GF-D8 (cell line): ENCODE measurements at regions not wholly inside any gene's neighbourhood (a gene's known extent, or its start where the extent isn't known, plus 50 kb on each side); places are given as distances from the start of the nearest gene placed in this dataset.
"Not testable (repeated sequence)": the region's sequence is repeated elsewhere in the genome, so short reads cannot be mapped to it uniquely, and the experiment has no call there.

Experiments
- DNase-seq: peaks from one replicate; lab custom pipeline; 2025; lab: John Stamatoyannopoulos, UW

DNA sequence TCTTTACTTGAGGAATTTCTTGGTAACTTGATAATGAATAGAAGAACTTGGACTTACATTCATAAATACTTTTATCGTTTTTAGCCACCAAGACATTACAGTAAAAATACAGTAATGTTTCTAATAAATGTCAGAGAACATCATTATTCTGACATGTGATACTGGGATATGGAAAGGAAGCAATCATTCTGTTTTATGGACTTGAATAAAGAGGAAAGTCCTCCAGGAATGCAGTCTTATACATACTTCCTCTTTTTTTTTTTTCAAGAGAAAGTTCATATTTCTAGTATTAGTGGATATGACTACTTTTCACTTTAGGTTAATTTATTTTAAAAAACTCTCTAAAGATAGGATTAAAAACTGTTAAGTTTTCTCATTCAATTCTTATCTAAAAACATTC lies 220.0 kb upstream of the SEMA3C start:
- DNase-seq = no peak

DNA sequence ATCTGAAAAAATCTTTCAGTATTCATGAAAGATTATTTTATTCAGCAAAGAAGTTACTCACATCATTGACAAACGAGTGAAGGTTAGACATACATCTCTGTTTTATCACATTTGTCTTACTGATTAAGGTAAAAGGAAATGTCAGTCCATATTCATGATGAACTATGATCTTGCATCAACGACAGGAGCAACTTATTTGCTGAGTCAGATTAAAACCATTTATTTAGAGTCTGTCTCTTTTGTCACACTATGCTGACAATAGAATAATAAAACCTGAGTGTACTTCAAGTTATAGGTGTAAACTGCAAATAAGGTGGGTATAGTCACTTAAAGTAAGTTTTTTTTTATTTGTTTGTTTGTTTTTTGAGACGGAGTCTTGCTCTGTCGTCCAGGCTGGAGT lies 216.5 kb upstream of the SEMA3C start:
- no peak for DNase-seq

DNA sequence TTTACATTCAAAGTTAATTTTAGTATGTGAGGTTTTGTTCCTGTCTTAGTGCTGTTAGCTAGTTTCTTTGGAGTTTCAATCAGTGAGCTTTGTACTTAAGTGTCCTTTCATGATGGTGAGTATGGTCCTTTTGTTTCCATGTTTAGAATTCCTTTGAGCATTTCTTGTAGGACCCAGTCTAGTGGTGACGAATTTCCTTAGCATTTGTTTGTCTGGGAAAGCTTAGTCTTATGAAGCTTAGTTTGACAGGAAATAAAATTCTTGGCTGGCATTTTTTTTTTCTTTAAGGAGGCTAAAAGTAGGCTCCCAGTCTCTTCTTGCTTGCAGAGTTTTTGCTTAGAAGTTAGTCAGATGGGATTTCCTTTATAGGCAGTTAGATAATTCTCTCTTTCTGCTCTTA lies 209.2 kb upstream of the SEMA3C start:
- DNase-seq = no peak

GRCh38 chr7:81120803-81121202 lies 202.0 kb upstream of the SEMA3C start:
- DNase-seq = no peak

DNA sequence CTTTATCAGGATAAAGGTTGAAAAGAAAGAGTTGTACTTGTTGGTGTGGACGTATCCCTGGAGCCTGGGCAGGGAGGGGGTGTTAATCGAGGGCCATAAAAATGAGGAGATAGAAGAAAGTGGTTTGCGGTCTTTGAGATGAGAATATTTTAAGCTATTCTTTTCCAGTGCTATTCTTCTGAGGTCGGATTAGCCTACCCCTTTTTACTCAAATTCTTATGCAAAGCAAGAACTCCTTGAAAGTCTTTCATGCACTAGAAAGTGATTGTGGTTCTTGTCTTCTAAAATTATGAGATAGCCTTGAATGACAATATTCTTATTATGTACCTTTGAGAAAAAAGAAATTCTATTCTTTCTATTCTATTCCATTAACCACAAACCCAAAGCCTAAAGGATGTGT lies 201.3 kb upstream of the SEMA3C start:
- DNase-seq = no peak

GRCh38 chr7:81114633-81115032 lies 195.8 kb upstream of the SEMA3C start:
- DNase-seq = no peak

DNA sequence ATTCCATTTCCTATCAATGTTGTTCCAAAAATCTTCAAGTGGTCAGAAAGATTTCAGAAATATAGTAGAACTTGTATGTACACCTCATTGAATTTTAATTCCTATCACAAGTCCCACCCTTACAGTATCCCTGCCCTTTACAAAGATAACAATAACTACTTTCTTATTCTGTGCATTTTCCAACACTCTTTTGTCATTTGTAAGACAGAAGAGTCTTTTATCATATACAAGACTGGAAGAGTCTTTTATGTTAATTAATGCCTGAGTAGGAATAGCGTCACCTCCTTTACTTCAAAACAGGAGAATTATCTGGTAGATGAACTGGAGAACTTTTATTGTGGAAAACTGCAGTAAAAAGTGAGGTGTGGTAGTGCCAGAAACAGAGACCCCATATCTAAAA lies 193.9 kb upstream of the SEMA3C start:
- DNase-seq = no peak

DNA sequence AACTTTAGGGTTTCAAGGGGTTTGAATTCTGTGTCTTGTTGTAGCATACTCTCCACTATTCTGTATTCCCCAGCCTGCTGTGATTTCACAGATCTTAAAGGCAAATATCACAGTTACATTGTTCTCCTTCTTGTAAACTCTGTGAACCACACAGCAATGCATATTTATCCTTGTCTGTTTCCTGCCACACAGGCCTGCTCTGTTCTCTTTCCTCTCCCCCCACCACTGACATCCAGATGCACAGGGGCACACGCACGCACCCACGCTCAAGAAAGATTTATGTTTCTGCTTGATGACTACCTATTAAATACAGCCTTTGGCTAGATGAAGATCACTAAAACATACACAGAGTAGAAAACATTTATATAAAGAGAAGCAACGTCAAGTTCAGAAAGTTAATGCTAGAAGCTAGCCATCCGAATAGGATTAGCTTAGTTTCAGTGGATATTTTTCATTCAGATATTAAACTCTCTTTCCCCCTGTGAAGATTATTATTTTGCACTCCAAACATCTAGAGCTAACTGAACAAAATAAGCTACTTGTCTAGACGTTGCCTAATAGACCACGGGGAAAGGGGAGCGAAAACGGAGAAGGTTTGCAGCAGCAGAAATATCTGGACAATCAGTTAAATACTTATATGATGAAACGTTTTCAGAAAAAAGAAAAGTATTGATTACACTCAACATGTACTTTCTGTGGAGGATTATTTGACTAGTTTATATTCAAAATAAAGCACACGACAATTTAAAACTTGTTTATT lies 193.1 kb upstream of the SEMA3C start:
- DNase-seq = no peak

GRCh38 chr7:81111358-81111757 lies 192.5 kb upstream of the SEMA3C start:
- no peak for DNase-seq

GRCh38 chr7:81110673-81111072 lies 191.8 kb upstream of the SEMA3C start:
- no peak for DNase-seq

DNA sequence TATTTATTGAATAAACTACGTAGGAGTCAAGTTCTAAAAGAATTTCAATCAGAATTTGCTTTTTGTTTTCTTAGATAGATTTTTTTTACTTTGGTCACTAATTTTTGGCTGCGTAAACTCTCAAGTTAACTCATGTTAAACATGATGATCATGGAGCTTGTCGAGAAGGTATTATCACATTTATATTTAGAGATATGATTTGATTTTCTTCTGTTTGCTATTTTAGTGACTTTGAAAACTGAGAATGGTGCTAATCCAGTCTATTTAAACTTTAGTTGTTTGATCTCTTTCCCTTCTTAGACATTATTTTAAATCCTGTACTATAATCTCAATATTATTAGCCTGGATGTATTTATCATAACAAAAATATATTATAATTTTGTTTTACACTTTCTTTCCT lies 179.4 kb upstream of the SEMA3C start:
- DNase-seq = no peak

DNA sequence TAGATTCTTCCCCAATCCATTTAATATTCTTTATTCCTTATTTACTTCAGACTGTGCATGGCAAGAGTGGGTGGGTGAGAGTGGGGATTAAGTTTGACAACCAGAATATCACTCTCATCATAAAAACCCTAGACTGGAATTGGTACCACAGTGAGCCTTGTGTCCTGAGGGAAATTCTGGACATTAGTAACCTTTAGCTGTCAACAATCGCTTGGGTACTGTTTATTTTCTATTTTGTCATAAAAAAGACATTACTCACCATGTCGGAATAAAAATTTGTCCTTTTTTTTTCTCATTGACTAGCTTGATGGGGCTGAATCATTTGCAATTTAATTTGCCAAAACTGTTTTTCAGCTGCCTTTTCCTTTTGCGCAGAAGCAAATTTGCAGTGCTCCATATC lies 176.1 kb upstream of the SEMA3C start:
- DNase-seq = no peak

DNA sequence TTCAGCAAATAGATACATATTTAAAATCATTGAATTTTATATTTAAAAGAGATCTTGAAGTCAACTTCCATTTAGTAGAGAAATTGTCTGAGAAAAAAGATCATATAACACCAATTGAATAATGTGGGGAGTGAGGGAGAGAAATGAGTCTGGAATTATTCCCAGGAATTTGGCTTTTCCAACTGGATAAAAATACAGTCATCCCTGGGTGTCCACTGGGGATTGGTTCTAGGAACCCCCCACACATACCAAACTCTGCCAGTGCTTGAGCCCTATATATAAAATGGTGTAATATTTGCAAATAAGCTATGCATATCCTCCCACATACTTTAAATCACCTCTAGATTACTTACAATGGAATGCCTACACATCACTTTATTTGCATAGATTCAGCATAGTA lies 162.8 kb upstream of the SEMA3C start:
- no peak for DNase-seq

DNA sequence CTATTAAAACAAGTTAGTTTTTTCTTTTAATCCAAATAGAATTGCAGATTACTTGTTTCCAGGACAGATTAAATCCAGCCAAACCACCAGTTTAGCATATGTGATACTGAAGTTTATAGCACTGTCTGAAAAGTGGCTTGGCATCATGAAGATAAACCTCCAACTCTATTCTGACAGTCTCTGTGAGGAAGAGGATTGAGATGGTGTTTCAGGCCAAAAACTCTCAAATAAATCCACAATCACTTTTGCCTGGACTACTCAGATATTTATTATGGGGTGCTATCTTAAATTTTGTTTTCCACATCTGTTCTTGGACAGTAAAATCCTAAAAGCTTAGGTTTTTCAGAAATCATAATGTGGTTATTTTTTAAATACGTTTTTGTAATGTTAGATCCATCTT lies 161.7 kb upstream of the SEMA3C start:
- DNase-seq = no peak

DNA sequence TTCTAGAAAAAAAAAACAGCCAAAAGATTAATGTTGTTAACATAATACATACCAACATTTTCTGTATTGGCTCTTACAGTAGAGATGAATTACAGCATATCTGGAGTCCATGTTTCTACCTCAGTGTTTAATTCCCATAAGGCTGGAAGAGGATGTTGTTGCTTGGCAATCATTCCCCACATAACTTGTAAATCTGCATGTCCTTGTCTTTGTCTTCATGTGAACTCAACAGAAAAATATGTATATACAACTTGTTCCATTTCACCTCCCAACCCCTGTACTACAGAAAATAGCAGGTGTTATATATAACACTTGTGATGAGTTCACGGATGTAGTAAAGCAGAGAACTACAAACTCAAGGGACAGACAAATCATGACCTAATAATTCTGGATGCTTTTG lies 160.9 kb upstream of the SEMA3C start:
- DNase-seq = no peak

DNA sequence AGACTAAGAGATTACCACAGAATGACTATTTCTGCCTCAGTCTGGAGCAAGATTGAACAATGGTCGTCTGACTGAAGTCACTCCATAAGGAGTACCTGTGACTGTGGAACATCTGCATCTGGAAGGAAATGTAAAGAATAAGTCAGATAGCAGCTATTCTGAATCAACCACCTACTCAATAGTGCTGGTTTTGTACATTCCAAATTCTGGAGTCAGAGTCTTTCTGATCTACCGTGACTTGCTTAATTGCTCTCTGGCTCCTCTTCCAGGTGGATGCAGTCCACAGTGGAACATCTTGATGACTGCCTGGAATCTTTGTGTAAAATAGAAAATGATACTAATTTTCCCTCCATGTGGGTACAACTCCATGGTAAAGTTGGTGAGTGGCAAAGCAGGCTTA lies 156.3 kb upstream of the SEMA3C start:
- no peak for DNase-seq

GRCh38 chr7:81074406-81074805 lies 155.6 kb upstream of the SEMA3C start:
- no peak for DNase-seq

DNA sequence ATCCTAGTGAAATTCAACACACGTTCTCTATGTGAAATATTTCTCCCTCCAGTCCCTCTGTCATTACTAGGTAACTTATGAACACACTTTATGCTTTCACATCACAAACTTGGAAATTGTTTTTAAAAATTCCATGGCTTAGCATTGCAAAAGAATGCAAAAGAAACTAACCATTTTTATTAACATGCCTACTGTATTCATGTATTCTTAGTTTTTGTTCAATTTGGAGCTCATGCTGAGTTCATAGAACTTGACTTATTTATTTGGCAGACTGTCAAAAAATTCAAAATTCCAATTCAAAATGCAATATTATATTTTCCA lies 155.0 kb upstream of the SEMA3C start:
- no peak for DNase-seq

DNA sequence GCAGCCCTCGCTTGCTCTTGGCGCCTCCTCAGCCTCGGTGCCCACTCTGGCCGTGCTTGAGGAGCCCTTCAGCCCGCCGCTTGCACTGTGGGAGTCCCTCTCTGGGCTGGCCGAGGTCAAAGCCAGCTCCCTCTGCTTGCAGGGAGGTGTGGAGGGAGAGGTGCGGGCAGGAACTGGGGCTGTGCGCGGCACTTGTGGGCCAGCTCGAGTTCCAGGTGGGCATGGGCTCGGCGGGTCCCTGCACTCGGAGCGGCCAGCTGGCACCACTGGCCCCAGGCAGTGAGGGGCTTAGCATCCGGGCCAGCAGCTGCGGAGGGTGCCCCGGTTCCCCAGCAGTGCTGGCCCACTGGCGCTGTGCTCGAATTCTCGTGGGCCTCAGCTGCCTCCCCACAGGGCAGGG lies 152.1 kb upstream of the SEMA3C start:
- no peak for DNase-seq

DNA sequence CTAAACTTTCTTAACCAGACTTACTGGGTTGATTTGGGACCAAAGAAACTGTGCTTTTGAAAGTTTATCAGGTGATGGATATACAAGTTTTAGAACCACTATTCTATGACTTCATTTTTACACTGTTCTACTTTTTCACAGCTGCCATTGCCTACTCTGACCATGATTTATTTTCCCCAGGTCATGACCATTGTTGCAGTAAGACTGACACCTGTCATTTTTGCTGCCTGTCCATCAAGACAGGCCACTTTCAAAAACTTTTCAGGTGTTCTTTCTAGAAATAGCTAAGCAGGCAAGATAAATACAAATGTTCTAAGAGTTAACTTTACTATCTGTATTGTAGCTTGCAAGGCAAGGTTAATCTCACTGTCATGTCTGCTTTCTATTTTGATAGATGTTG lies 147.9 kb upstream of the SEMA3C start:
- DNase-seq = no peak

GRCh38 chr7:81064426-81064825 lies 145.6 kb upstream of the SEMA3C start:
- no peak for DNase-seq

DNA sequence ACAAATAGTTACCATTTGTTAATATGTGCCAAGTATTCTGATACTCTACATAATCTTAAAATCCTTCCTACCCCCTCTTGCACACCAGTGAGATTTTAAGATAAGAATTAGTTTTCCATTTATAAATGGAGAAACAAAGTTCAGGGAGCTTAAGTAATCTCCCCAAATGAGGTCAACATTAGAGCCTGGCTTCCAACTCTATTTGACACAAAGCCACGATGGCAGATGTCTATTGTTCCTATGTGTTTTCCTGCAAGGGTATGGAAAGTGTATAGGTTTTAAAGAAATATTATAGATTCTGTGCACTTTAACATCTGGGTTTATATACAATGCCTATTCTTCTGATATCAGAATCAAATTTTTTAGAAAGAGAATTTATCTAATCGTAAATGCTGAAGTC lies 143.9 kb upstream of the SEMA3C start:
- no peak for DNase-seq

- DNase-seq = not testable (repeated sequence)
Measured at GRCh38 chr7:81057469-81057868, 138.6 kb upstream of the SEMA3C start.

DNA sequence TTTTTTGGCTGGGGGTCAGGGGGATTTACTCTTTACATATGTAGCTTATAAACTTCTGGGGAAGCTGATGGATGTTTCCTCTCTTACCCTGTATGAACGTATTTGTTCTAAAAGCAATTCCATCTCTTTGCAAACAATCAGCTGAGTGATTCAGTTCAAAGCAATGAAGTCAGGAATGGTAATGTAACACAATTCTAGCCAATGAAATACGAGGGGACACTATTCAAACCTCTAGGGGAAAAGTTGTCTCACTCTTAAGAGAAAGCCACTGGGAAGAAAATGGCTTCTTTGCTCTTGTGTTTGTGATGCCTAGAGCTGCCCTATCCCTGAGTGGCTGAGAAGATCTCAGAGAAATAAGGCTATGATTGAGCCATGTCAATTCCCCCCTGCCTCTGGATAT lies 134.8 kb upstream of the SEMA3C start:
- DNase-seq = no peak
